ENCODE measurements at regions not wholly inside any gene's neighbourhood (a gene's known extent, or its start where the extent isn't known, plus 50 kb on each side); places are given as distances from the start of the nearest gene placed in this dataset.

GRCh38 chr13:85249151-85249550 is 550.1 kb downstream of the SLITRK6 start:
- Histone ChIP-seq H3K27me3 (ENCODE audit: insufficient read depth, low read length) (no peaks in the 10 kb centered on the region), H3K4me3 (ENCODE audit: insufficient read depth, low read depth, low read length) (no peak overlapping the region), H3K4me2 (ENCODE audit: low read length) (no peak overlapping the region), H3K4me1 (ENCODE audit: insufficient read depth, low read length) (no peaks in the 10 kb centered on the region), H3K36me3 (ENCODE audit: insufficient read depth, low read length) (no peaks in the 10 kb centered on the region), H4K20me1 (ENCODE audit: insufficient read depth, low read length) (no peaks in the 10 kb centered on the region), H3K9me3 (ENCODE audit: insufficient read depth, low read depth, low read length) (no peaks in the 10 kb centered on the region), H3K79me2 (ENCODE audit: insufficient read depth, low read length) (no peaks in the 10 kb centered on the region), H2AFZ (ENCODE audit: low read depth, low read length) (no peak overlapping the region), H3K9ac (ENCODE audit: low read length) (no peak overlapping the region), H3K27ac (ENCODE audit: low read depth, low read length) (no peak overlapping the region)
- H3K4me3 Mint-ChIP-seq (ENCODE audit: unreplicated experiment), result no peak overlapping the region
- no peak overlapping the region for H3K27ac Mint-ChIP-seq (ENCODE audit: unreplicated experiment)
- no peaks in the 10 kb centered on the region for H3K4me1 Mint-ChIP-seq (ENCODE audit: low read depth, unreplicated experiment)
- no peak for FAIRE-seq
- no peaks in the 10 kb centered on the region for H3K36me3 Mint-ChIP-seq (ENCODE audit: low read depth, unreplicated experiment)
- no peak for DNase-seq (ENCODE audit: low read depth)
- no peaks in the 10 kb centered on the region for H3K27me3 Mint-ChIP-seq (ENCODE audit: low read depth, unreplicated experiment)
- TF ChIP-seq EZH2 (IDR thresholded peaks at IDR 0.05; ENCODE audit: insufficient read depth, low read length) (no peak), CTCF (IDR thresholded peaks at IDR 0.05; ENCODE audit: insufficient read depth, low read depth, low read length) (no peak)
- peaks cover 6% of the 10 kb centered on the region for H3K9me3 Mint-ChIP-seq (ENCODE audit: unreplicated experiment)

GRCh38 chr13:85247780-85248179 is 551.4 kb downstream of the SLITRK6 start:
- peaks cover under 1% of the 10 kb centered on the region for H3K9me3 Mint-ChIP-seq (ENCODE audit: unreplicated experiment)
- Histone ChIP-seq H3K36me3 (ENCODE audit: insufficient read depth, low read length) (no peaks in the 10 kb centered on the region), H3K4me3 (ENCODE audit: insufficient read depth, low read depth, low read length) (no peak overlapping the region), H2AFZ (ENCODE audit: low read depth, low read length) (no peak overlapping the region), H4K20me1 (ENCODE audit: insufficient read depth, low read length) (no peaks in the 10 kb centered on the region), H3K79me2 (ENCODE audit: insufficient read depth, low read length) (no peaks in the 10 kb centered on the region), H3K4me2 (ENCODE audit: low read length) (no peak overlapping the region), H3K27me3 (ENCODE audit: insufficient read depth, low read length) (no peaks in the 10 kb centered on the region), H3K4me1 (ENCODE audit: insufficient read depth, low read length) (no peaks in the 10 kb centered on the region), H3K9me3 (ENCODE audit: insufficient read depth, low read depth, low read length) (no peaks in the 10 kb centered on the region), H3K9ac (ENCODE audit: low read length) (no peak overlapping the region), H3K27ac (ENCODE audit: low read depth, low read length) (no peak overlapping the region)
- no peaks in the 10 kb centered on the region for H3K36me3 Mint-ChIP-seq (ENCODE audit: low read depth, unreplicated experiment)
- no peaks in the 10 kb centered on the region for H3K4me1 Mint-ChIP-seq (ENCODE audit: low read depth, unreplicated experiment)
- TF ChIP-seq EZH2 (IDR thresholded peaks at IDR 0.05; ENCODE audit: insufficient read depth, low read length) (no peak), CTCF (IDR thresholded peaks at IDR 0.05; ENCODE audit: insufficient read depth, low read depth, low read length) (no peak)
- no peak overlapping the region for H3K27ac Mint-ChIP-seq (ENCODE audit: unreplicated experiment)
- H3K4me3 Mint-ChIP-seq (ENCODE audit: unreplicated experiment), result no peak overlapping the region
- FAIRE-seq (no peak), DNase-seq (ENCODE audit: low read depth) (no peak)
- H3K27me3 Mint-ChIP-seq (ENCODE audit: low read depth, unreplicated experiment), result no peaks in the 10 kb centered on the region

- H3K27ac ChIP-seq (ENCODE audit: low read depth, low read length), result no peak overlapping the region
- no peaks in the 10 kb centered on the region for H3K79me2 ChIP-seq (ENCODE audit: insufficient read depth, low read length)
- no peaks in the 10 kb centered on the region for H3K9me3 Mint-ChIP-seq (ENCODE audit: unreplicated experiment)
- no peak overlapping the region for H3K9ac ChIP-seq (ENCODE audit: low read length)
- no peaks in the 10 kb centered on the region for H3K4me1 ChIP-seq (ENCODE audit: insufficient read depth, low read length)
- no peak overlapping the region for H3K4me3 ChIP-seq (ENCODE audit: insufficient read depth, low read depth, low read length)
- FAIRE-seq (no peak), DNase-seq (ENCODE audit: low read depth) (peak; percentile 2)
- no peaks in the 10 kb centered on the region for H3K27me3 Mint-ChIP-seq (ENCODE audit: low read depth, unreplicated experiment)
- H3K4me1 Mint-ChIP-seq (ENCODE audit: low read depth, unreplicated experiment), result peaks cover 7% of the 10 kb centered on the region
- no peaks in the 10 kb centered on the region for H3K27me3 ChIP-seq (ENCODE audit: insufficient read depth, low read length)
- H3K4me3 Mint-ChIP-seq (ENCODE audit: unreplicated experiment), result no peak overlapping the region
- H4K20me1 ChIP-seq (ENCODE audit: insufficient read depth, low read length), result no peaks in the 10 kb centered on the region
- H3K27ac Mint-ChIP-seq (ENCODE audit: unreplicated experiment), result no peak overlapping the region
- H3K36me3 ChIP-seq (ENCODE audit: insufficient read depth, low read length), result no peaks in the 10 kb centered on the region
- H3K36me3 Mint-ChIP-seq (ENCODE audit: low read depth, unreplicated experiment), result no peaks in the 10 kb centered on the region
- no peak overlapping the region for H3K4me2 ChIP-seq (ENCODE audit: low read length)
- no peak overlapping the region for H2AFZ ChIP-seq (ENCODE audit: low read depth, low read length)
- no peaks in the 10 kb centered on the region for H3K9me3 ChIP-seq (ENCODE audit: insufficient read depth, low read depth, low read length)
- TF ChIP-seq CTCF (IDR thresholded peaks at IDR 0.05; ENCODE audit: insufficient read depth, low read depth, low read length) (no peak), EZH2 (IDR thresholded peaks at IDR 0.05; ENCODE audit: insufficient read depth, low read length) (no peak)
These were observed 555.4 kb downstream of the SLITRK6 start for GRCh38 chr13:85243831-85244230.

Measured in astrocyte (in vitro differentiated cells and primary cell).